ENCODE measurements at regions not wholly inside any gene's neighbourhood (a gene's known extent, or its start where the extent isn't known, plus 50 kb on each side); places are given as distances from the start of the nearest gene placed in this dataset.

GRCh38 chr13:69553976-69554375, 553.6 kb upstream of the ATXN8OS start:
- H3K27ac ChIP-seq (ENCODE audit: low read depth, low read length) = no peak overlapping the region

GRCh38 chr13:69551193-69551592, 556.4 kb upstream of the ATXN8OS start:
- Histone ChIP-seq H4K20me1 (ENCODE audit: control insufficient read depth, insufficient read depth, low read depth, low read length) (no peaks in the 10 kb centered on the region), H3K9me2 (replicated peaks; ENCODE audit: control insufficient read depth, low read length) (no peaks in the 10 kb centered on the region), H3K27ac (ENCODE audit: low read depth, low read length) (no peak overlapping the region), H3K36me3 (ENCODE audit: control insufficient read depth, low read length) (no peaks in the 10 kb centered on the region), H3K27me3 (ENCODE audit: control insufficient read depth, low read length) (no peaks in the 10 kb centered on the region), H3K4me2 (ENCODE audit: low read length) (no peak overlapping the region), H3K4me1 (ENCODE audit: control insufficient read depth, low read length) (no peaks in the 10 kb centered on the region), H3K9me3 (ENCODE audit: control insufficient read depth, insufficient read depth, low read length) (no peaks in the 10 kb centered on the region), H3K79me2 (ENCODE audit: control insufficient read depth, low read length) (no peaks in the 10 kb centered on the region), H3K4me3 (ENCODE audit: low read length) (no peak overlapping the region), H3F3A (ENCODE audit: control insufficient read depth, insufficient read depth) (no peaks in the 10 kb centered on the region)
- no peak for TF ChIP-seq CTCF (IDR thresholded peaks at IDR 0.05; ENCODE audit: low read depth, low read length, poor library complexity, severe bottlenecking)
- TF ChIP-seq EZH2phosphoT487 (IDR thresholded peaks at IDR 0.05; ENCODE audit: borderline replicate concordance, low read length) = no peak

More at GRCh38 chr13:69553976-69554375, 553.6 kb upstream of the ATXN8OS start:
- Histone ChIP-seq H3K79me2 (ENCODE audit: control insufficient read depth, low read length) (no peaks in the 10 kb centered on the region), H3K36me3 (ENCODE audit: control insufficient read depth, low read length) (no peaks in the 10 kb centered on the region), H3K27me3 (ENCODE audit: control insufficient read depth, low read length) (no peaks in the 10 kb centered on the region), H3K4me2 (ENCODE audit: low read length) (no peak overlapping the region), H3F3A (ENCODE audit: control insufficient read depth, insufficient read depth) (no peaks in the 10 kb centered on the region), H3K4me3 (ENCODE audit: low read length) (no peak overlapping the region), H3K4me1 (ENCODE audit: control insufficient read depth, low read length) (no peaks in the 10 kb centered on the region), H4K20me1 (ENCODE audit: control insufficient read depth, insufficient read depth, low read depth, low read length) (no peaks in the 10 kb centered on the region), H3K9me2 (replicated peaks; ENCODE audit: control insufficient read depth, low read length) (no peaks in the 10 kb centered on the region), H3K9me3 (ENCODE audit: control insufficient read depth, insufficient read depth, low read length) (no peaks in the 10 kb centered on the region)
- TF ChIP-seq CTCF (IDR thresholded peaks at IDR 0.05; ENCODE audit: low read depth, low read length, poor library complexity, severe bottlenecking) = no peak

GRCh38 chr13:69547780-69548179, 559.8 kb upstream of the ATXN8OS start:
- H3K36me3 ChIP-seq (ENCODE audit: control insufficient read depth, low read length) = no peaks in the 10 kb centered on the region
- H3K79me2 ChIP-seq (ENCODE audit: control insufficient read depth, low read length) = no peaks in the 10 kb centered on the region
- H3K4me3 ChIP-seq (ENCODE audit: low read length) = no peak overlapping the region
- no peak overlapping the region for H3K27ac ChIP-seq (ENCODE audit: low read depth, low read length)
- H3K27me3 ChIP-seq (ENCODE audit: control insufficient read depth, low read length) = no peaks in the 10 kb centered on the region
- no peaks in the 10 kb centered on the region for H4K20me1 ChIP-seq (ENCODE audit: control insufficient read depth, insufficient read depth, low read depth, low read length)
- H3K4me1 ChIP-seq (ENCODE audit: control insufficient read depth, low read length) = no peaks in the 10 kb centered on the region
- H3F3A ChIP-seq (ENCODE audit: control insufficient read depth, insufficient read depth) = no peaks in the 10 kb centered on the region
- no peaks in the 10 kb centered on the region for H3K9me2 ChIP-seq (replicated peaks; ENCODE audit: control insufficient read depth, low read length)
- no peaks in the 10 kb centered on the region for H3K9me3 ChIP-seq (ENCODE audit: control insufficient read depth, insufficient read depth, low read length)
- H3K4me2 ChIP-seq (ENCODE audit: low read length) = no peak overlapping the region
- TF ChIP-seq CTCF (IDR thresholded peaks at IDR 0.05; ENCODE audit: low read depth, low read length, poor library complexity, severe bottlenecking) = no peak
- no peak for TF ChIP-seq EZH2phosphoT487 (IDR thresholded peaks at IDR 0.05; ENCODE audit: borderline replicate concordance, low read length)

GRCh38 chr13:69545551-69545950, 562.1 kb upstream of the ATXN8OS start:
- no peaks in the 10 kb centered on the region for H3K9me3 ChIP-seq (ENCODE audit: control insufficient read depth, insufficient read depth, low read length)
- H3K4me1 ChIP-seq (ENCODE audit: control insufficient read depth, low read length) = no peaks in the 10 kb centered on the region
- no peaks in the 10 kb centered on the region for H3F3A ChIP-seq (ENCODE audit: control insufficient read depth, insufficient read depth)
- H3K36me3 ChIP-seq (ENCODE audit: control insufficient read depth, low read length) = no peaks in the 10 kb centered on the region
- no peak overlapping the region for H3K4me2 ChIP-seq (ENCODE audit: low read length)
- H3K9me2 ChIP-seq (replicated peaks; ENCODE audit: control insufficient read depth, low read length) = no peaks in the 10 kb centered on the region
- no peak for TF ChIP-seq EZH2phosphoT487 (IDR thresholded peaks at IDR 0.05; ENCODE audit: borderline replicate concordance, low read length)
- no peak for TF ChIP-seq CTCF (IDR thresholded peaks at IDR 0.05; ENCODE audit: low read depth, low read length, poor library complexity, severe bottlenecking)
- H4K20me1 ChIP-seq (ENCODE audit: control insufficient read depth, insufficient read depth, low read depth, low read length) = no peaks in the 10 kb centered on the region
- no peaks in the 10 kb centered on the region for H3K27me3 ChIP-seq (ENCODE audit: control insufficient read depth, low read length)
- H3K4me3 ChIP-seq (ENCODE audit: low read length) = no peak overlapping the region
- no peaks in the 10 kb centered on the region for H3K79me2 ChIP-seq (ENCODE audit: control insufficient read depth, low read length)
- no peak overlapping the region for H3K27ac ChIP-seq (ENCODE audit: low read depth, low read length)

All from DOHH2 (cell line).